ENCODE measurements at regions not wholly inside any gene's neighbourhood (a gene's known extent, or its start where the extent isn't known, plus 50 kb on each side); places are given as distances from the start of the nearest gene placed in this dataset.

DNA sequence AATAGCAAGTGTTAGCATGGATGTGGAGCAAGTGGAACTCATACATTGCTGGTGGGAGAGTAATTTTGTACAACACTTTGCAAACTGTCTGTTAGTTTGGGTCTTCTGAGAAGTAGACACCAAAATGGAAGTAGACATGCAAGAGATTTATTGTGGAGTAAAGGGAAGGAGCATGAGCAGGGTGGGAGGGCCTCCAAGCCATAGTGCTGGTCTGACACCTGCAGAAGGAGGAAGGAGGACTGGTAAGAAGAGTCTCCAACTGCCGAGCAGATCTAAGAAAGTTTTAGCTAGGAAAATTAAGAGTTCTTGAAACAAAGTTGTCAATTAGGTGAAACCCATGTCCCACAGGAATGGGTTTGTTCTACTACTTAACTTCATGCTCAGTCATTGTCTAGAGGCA lies 64.0 kb upstream of the DDIT4L start:
- TF ChIP-seq, protein P1, sequence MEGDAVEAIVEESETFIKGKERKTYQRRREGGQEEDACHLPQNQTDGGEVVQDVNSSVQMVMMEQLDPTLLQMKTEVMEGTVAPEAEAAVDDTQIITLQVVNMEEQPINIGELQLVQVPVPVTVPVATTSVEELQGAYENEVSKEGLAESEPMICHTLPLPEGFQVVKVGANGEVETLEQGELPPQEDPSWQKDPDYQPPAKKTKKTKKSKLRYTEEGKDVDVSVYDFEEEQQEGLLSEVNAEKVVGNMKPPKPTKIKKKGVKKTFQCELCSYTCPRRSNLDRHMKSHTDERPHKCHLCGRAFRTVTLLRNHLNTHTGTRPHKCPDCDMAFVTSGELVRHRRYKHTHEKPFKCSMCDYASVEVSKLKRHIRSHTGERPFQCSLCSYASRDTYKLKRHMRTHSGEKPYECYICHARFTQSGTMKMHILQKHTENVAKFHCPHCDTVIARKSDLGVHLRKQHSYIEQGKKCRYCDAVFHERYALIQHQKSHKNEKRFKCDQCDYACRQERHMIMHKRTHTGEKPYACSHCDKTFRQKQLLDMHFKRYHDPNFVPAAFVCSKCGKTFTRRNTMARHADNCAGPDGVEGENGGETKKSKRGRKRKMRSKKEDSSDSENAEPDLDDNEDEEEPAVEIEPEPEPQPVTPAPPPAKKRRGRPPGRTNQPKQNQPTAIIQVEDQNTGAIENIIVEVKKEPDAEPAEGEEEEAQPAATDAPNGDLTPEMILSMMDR (conservative IDR thresholded peaks at IDR 0.05; ENCODE audit: low read length), result no peak
- no peak for TF ChIP-seq EZH2phosphoT487 (IDR thresholded peaks at IDR 0.05; ENCODE audit: borderline replicate concordance)

Data from Loucy (cell line).